NT2/D1 (cell line): ENCODE measurements at regions not wholly inside any gene's neighbourhood (a gene's known extent, or its start where the extent isn't known, plus 50 kb on each side); places are given as distances from the start of the nearest gene placed in this dataset.

Source experiments
- SUZ12 ChIP-seq: IDR thresholded peaks from 2 replicates; pipeline ENCODE4 v1.6.1; 2011; ENCODE audit not compliant: insufficient read length, insufficient read depth; ENCODE audit errors: extremely low read depth
- YY1 ChIP-seq: IDR thresholded peaks from 2 replicates; pipeline ENCODE4 v1.6.1; 2011; ENCODE audit not compliant: insufficient read length, insufficient read depth
- ZNF274 ChIP-seq: IDR thresholded peaks from 2 replicates; pipeline ENCODE4 v1.6.1; 2011; ENCODE audit warnings: mild to moderate bottlenecking, low read depth, low read length

- TF ChIP-seq ZNF274 (no peak), SUZ12 (no peak), YY1 (no peak)
Observed at GRCh38 chr5:167969998-167970397, 321.4 kb upstream of the WWC1 start.
